ENCODE measurements at regions not wholly inside any gene's neighbourhood (a gene's known extent, or its start where the extent isn't known, plus 50 kb on each side); places are given as distances from the start of the nearest gene placed in this dataset.
"Not testable (repeated sequence)": the region's sequence is repeated elsewhere in the genome, so short reads cannot be mapped to it uniquely, and the experiment has no call there.

- TF ChIP-seq ZNF687 (IDR thresholded peaks at IDR 0.05), result no peak
- TF ChIP-seq FOS (IDR thresholded peaks at IDR 0.05; ENCODE audit: borderline replicate concordance, extremely low read depth, insufficient read length), result no peak
These were observed 144.0 kb downstream of the RBMX2 start (continued) for GRCh38 chrX:130545796-130546195.

- in situ Hi-C loops (cut with MboI); H3K4me2 ChIP-seq (ENCODE audit: control insufficient read depth, insufficient read depth); H3K27ac ChIP-seq (ENCODE audit: control insufficient read depth, insufficient read depth); BruUV-seq (replicated peaks); H3K36me3 ChIP-seq (ENCODE audit: control insufficient read depth in 2 of 2, insufficient read depth in 2 of 2, low read length in 1 of 2); FAIRE-seq; H4K20me1 ChIP-seq (ENCODE audit: control insufficient read depth, insufficient read depth); intact Hi-C loops (cut with micrococcal nuclease; ENCODE audit: unreplicated experiment); H3K27me3 ChIP-seq (replicated peaks in 1 of 2; ENCODE audit: control insufficient read depth in 2 of 2, insufficient read depth in 2 of 2, low read length in 1 of 2); H3K9me3 ChIP-seq (replicated peaks; ENCODE audit: control insufficient read depth, insufficient read depth, low read length); DNase-seq (ENCODE audit: low read depth, low spot score); H3K4me3 ChIP-seq; H3K9ac ChIP-seq (ENCODE audit: control insufficient read depth, insufficient read depth, low read length); H3K79me2 ChIP-seq (ENCODE audit: control insufficient read depth, insufficient read depth, low read length); POLR2A ChIA-PET; H2AFZ ChIP-seq (ENCODE audit: control insufficient read depth, low read depth, low read length); RAD21 ChIA-PET (ENCODE audit: unreplicated experiment); H3K4me1 ChIP-seq (ENCODE audit: control insufficient read depth, insufficient read depth, low read length); ATAC-seq: not testable (repeated sequence)
- ChIA-PET SMC1A (ENCODE audit: uncharacterized antibody, unreplicated experiment) (interaction anchor here (1.0 to 1.7 kb wide), 2 partner anchors 10 to 367 kb away, joined by 3 to 6 read pairs; no protein-coding TSS in a partner anchor), CTCF (interaction anchor here (0.9 to 3.3 kb wide), 4 partner anchors 9 to 26 kb away, joined by 3 to 20 read pairs (median 4); no protein-coding TSS in a partner anchor)
- 14% methylated on average over 5 of the region's 5 CpGs for WGBS (ENCODE audit: insufficient coverage, insufficient replicate concordance, low lambda C conversion rate, missing lambda C conversion rate)
These were observed 147.6 kb downstream of the RBMX2 start for GRCh38 chrX:130549382-130549781.
